HFF-Myc (cell line): ENCODE measurements at regions not wholly inside any gene's neighbourhood (a gene's known extent, or its start where the extent isn't known, plus 50 kb on each side); places are given as distances from the start of the nearest gene placed in this dataset.
"Not testable (repeated sequence)": the region's sequence is repeated elsewhere in the genome, so short reads cannot be mapped to it uniquely, and the experiment has no call there.

Experiments used
- DNase-seq: peaks from one replicate; pipeline ENCODE4 v3.0.0-alpha.2; 2011; ENCODE audit warnings: low read depth; ENCODE audit errors: extremely low read depth
- H3K4me3 ChIP-seq: replicated peaks from 2 replicates; pipeline ENCODE4 v1.5.1; 2011; ENCODE audit warnings: low read depth, mild to moderate bottlenecking, control low read depth, low read length
- TF ChIP-seq, protein P1 (sequence below): IDR thresholded peaks from 2 replicates; pipeline ENCODE4 v1.5.1; 2012; ENCODE audit warnings: mild to moderate bottlenecking, low read depth, low read length, control low read depth; ENCODE audit errors: missing control alignments

DNA sequence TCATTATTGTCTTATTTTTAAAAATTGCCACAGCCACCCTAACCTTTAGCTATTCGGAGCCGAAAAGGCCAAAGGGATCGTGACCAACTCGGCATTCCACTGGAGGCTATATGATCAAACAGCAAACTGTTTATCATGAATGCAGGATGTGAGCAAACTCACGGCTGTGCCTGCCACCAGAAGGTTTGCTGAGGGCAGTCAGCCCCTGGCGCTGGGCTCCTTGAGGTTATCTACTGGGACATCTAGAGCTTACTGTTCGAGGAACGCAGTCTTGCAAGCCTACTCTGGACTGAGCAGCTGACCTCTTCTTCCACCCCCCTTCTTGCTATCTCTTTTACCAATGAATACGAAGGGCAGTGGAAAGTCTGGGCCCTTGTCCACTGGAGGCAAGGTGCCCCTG, 231.5 kb upstream of the TARS1 start:
- TF ChIP-seq, protein P1, sequence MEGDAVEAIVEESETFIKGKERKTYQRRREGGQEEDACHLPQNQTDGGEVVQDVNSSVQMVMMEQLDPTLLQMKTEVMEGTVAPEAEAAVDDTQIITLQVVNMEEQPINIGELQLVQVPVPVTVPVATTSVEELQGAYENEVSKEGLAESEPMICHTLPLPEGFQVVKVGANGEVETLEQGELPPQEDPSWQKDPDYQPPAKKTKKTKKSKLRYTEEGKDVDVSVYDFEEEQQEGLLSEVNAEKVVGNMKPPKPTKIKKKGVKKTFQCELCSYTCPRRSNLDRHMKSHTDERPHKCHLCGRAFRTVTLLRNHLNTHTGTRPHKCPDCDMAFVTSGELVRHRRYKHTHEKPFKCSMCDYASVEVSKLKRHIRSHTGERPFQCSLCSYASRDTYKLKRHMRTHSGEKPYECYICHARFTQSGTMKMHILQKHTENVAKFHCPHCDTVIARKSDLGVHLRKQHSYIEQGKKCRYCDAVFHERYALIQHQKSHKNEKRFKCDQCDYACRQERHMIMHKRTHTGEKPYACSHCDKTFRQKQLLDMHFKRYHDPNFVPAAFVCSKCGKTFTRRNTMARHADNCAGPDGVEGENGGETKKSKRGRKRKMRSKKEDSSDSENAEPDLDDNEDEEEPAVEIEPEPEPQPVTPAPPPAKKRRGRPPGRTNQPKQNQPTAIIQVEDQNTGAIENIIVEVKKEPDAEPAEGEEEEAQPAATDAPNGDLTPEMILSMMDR: no peak
- no peak overlapping the region for H3K4me3 ChIP-seq
- no peak for DNase-seq

DNA sequence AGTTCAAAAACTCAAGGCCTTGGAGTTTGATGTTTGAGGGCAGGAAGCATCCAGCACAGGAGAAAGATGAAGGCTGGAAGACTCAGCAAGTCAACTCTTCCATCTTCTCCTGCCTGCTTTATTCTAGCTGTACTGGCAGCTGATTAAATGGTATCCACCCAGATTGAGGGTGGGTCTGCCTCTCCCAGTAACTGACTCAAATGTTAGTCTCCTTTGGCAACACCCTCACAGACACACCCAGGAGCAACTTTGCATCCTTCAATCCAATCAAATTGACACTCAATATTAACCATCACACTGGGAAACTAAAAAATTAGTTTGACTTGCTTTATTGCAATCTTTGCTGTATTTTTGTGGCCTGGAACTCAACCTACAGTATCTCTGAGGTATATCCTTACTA, 230.5 kb upstream of the TARS1 start:
- not testable (repeated sequence) for H3K4me3 ChIP-seq, DNase-seq

DNA sequence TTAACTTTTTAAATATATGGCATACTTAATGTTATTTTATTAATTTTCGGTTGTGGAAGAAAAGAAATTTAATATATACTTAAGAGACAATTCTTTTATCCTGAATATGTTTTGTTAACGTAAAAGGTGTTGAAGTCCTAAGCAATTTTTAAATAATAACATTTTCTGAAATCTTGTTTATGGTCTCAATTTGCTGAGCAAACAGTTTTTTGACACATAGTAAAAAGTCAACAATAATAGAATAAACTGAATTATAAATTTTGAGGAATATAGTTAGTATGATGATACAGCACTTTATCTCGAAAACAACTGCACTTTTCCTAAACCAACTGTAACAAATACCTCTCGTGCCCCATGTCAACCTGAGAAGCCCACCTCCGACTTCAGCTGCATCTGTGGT, 229.8 kb upstream of the TARS1 start:
- no peak for DNase-seq
- H3K4me3 ChIP-seq: no peak overlapping the region

DNA sequence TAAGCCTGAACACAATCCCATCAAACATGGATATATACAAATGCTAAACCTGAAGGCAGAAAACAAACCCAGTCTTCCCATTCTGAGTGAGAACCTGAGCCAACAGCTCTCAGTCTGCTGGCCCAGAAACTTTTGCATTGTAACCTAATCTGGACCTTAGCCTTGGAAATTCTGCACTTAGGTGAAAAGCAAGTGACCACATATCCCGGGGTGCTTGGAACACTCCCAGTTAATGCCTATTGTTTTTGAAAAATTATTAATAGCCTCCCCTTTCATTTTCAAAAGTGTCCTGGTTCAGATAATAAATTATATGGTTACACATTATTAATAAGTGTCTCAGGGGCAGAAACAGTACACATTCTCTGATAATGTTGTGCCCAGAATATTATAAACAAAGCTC, 228.3 kb upstream of the TARS1 start:
- no peak overlapping the region for H3K4me3 ChIP-seq
- no peak for DNase-seq
- TF ChIP-seq, protein P1: no peak

More for the DNA sequence above, 229.8 kb upstream of the TARS1 start:
- TF ChIP-seq, protein P1: no peak

DNA sequence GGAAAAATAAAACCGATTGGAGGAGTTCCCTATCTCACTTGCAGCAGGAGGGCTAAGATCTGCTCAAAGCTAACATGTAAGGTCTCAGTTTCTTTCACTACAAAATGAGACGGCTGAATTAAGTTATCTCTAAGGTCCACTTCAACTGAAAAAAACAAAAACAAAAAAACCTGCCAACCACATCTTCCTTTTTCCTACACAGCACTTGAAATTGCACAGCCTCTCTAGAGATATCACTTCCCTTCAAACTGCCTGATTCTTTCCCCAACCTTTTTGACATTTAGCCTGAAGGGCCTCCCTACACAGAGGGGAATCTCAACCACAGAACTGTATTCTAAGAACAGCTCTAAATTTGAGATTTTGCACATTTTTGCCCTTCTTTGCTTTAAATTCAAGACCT, 227.9 kb upstream of the TARS1 start:
- no peak for DNase-seq
- H3K4me3 ChIP-seq: no peak overlapping the region
- TF ChIP-seq, protein P1: no peak

DNA sequence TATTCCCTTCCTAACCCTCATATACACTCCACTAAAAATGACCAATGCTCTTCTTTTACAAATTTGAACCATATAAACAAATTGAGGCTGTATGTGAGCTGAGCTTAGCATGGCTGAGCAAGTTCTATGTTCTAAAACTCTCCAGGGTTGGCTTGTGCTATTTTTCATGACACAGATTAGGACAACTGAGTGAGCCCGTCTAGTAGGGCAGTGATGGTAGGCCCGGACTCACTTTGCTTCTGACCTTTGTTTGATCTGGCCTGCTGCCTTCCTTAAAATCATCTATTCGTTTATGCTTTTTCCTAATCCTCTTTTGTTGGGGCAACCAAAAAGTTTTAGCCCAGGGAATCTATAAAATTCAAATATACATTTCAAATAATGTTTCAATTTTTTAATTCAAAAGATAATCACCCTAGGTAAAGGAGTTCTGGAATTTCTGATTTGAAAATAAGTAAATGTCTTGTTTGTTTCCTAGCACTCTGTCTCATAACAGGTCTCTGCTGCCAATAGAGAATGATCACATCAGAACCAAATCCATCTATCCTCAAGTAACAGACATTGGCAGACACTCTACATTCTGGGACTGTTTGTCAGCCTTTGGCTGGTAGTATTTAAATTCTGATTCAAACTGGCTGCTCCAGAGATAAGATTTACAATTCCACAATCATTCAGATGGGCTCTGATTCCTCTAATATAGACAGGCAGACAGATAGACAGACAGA, 217.0 kb upstream of the TARS1 start:
- no peak for DNase-seq
- H3K4me3 ChIP-seq: no peak overlapping the region

DNA sequence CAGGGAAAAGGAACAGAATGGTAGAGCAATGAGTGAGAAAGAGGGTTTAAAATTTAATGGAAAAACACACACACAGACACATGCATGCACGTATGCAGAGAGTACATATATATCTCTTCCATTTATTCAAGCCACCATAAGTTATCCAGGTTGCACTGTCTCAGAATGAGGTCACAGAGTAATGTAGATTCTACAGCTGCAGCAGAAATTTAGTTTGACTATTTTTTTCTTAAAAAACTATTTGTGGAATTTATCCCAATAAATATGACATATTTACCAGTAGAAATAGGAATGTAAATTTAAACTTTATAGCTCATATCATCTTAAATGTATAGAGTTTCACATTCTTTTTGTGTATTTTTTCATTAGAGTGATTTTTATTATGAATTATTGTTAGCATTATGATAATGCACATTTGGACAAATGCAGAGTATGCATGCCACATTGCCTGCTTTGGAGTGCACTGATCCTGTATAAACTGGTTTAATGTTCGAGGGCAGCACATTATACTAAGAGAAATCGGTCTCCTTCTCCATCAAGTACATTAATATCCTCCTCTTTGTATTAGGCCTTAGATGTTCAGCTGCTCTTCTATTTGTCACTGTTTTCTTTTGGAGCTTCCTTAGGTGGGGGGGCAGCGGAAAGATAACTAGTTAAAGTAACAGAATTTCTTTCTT, 216.3 kb upstream of the TARS1 start:
- H3K4me3 ChIP-seq: no peak overlapping the region
- no peak for DNase-seq
- TF ChIP-seq, protein P1: no peak

More for the DNA sequence above, 217.0 kb upstream of the TARS1 start:
- TF ChIP-seq, protein P1: no peak
